Left ventricle myocardium inferior (tissue), 1 donor: ENCODE measurements at regions not wholly inside any gene's neighbourhood (a gene's known extent, or its start where the extent isn't known, plus 50 kb on each side); places are given as distances from the start of the nearest gene placed in this dataset.

Source experiments
- DNase-seq: peaks from one replicate; pipeline ENCODE4 v3.0.0-alpha.2; 2020
- H3K27ac ChIP-seq: fragments of 200-600 bp; replicated peaks from 2 replicates; pipeline ENCODE4 v1.8.0; 2021
- H3K27me3 ChIP-seq: fragments of 200-600 bp; 2 replicates; pipeline ENCODE4 v1.8.0; 2021; ENCODE audit warnings: low read depth
- H3K36me3 ChIP-seq: fragments of 200-600 bp; 2 replicates; pipeline ENCODE4 v1.8.0; 2021
- H3K4me1 ChIP-seq: fragments of 200-600 bp; 2 replicates; pipeline ENCODE4 v1.8.0; 2021
- H3K4me3 ChIP-seq: fragments of 200-600 bp; 2 replicates; pipeline ENCODE4 v1.8.0; 2021; ENCODE audit warnings: mild to moderate bottlenecking, moderate library complexity
- H3K9me3 ChIP-seq: fragments of 200-600 bp; replicated peaks from 2 replicates; pipeline ENCODE4 v1.8.0; 2021
- intact Hi-C: fragments of 100-400 bp; cut with micrococcal nuclease; formaldehyde crosslinking; loops from one replicate; pipeline ENCODE4 v1.11.0; 2022
- TF ChIP-seq, protein P1 (sequence below): fragments of 200-600 bp; IDR thresholded peaks from 2 replicates; pipeline ENCODE4 v1.8.0; 2021; ENCODE audit warnings: antibody characterized with exemption, mild to moderate bottlenecking, borderline replicate concordance
- donor health status: DM: no; HTN: yes; CAD: no; lungs with severe emphysema.

DNA sequence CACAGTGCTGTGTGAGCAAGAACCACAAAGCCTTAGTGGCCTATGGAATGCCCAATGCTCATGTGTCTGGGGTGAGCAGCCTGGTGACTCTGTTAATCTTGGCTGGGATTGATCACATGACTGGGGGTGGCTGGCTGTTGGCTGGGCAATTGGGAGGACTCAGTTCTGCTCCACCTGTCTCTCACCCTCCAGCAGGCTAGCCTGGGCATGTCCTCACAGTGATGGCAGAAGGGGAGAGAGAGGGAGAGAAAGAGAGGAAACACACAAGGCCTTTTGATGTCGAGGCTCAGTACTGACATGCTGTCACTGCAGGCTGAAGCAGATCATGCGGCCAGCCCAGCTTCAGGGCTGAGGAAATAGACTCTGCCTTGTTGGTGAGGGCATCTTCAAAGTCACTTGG lies 136.8 kb downstream of the TBX5 start:
- H3K9me3 ChIP-seq, result no peaks in the 10 kb centered on the region
- no peak overlapping the region for H3K27ac ChIP-seq
- H3K36me3 ChIP-seq, result no peaks in the 10 kb centered on the region
- peaks cover 6% of the 10 kb centered on the region for H3K4me1 ChIP-seq
- peaks cover 38% of the 10 kb centered on the region for H3K27me3 ChIP-seq
- intact Hi-C loops, result no loop called here
- TF ChIP-seq, protein P1, sequence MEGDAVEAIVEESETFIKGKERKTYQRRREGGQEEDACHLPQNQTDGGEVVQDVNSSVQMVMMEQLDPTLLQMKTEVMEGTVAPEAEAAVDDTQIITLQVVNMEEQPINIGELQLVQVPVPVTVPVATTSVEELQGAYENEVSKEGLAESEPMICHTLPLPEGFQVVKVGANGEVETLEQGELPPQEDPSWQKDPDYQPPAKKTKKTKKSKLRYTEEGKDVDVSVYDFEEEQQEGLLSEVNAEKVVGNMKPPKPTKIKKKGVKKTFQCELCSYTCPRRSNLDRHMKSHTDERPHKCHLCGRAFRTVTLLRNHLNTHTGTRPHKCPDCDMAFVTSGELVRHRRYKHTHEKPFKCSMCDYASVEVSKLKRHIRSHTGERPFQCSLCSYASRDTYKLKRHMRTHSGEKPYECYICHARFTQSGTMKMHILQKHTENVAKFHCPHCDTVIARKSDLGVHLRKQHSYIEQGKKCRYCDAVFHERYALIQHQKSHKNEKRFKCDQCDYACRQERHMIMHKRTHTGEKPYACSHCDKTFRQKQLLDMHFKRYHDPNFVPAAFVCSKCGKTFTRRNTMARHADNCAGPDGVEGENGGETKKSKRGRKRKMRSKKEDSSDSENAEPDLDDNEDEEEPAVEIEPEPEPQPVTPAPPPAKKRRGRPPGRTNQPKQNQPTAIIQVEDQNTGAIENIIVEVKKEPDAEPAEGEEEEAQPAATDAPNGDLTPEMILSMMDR, result no peak
- no peak for DNase-seq
- no peak overlapping the region for H3K4me3 ChIP-seq

DNA sequence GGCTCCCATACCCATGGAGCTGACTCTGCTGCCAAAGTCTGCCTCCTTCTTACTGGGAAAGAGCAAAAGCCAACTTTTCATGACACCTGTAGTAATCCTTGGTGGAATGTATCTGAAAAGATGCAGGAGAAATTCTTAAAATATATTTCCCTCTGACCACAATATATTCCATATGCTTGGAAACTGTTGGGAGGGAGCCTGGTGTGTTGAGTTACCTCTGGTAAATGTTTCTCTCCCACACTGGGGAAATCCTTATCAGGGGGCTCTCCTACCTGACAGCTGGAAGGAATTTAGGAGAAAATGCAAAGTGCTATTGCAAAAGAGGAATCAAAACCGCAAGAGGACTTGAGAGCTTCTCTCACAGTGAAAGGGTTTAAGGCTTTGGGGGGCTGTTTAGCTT lies 139.4 kb downstream of the TBX5 start:
- H3K9me3 ChIP-seq, result no peaks in the 10 kb centered on the region
- intact Hi-C loops, result no loop called here
- H3K27me3 ChIP-seq, result peaks cover 24% of the 10 kb centered on the region
- H3K4me3 ChIP-seq, result no peak overlapping the region
- no peak overlapping the region for H3K27ac ChIP-seq
- DNase-seq, result no peak
- H3K4me1 ChIP-seq, result peaks cover 3% of the 10 kb centered on the region
- TF ChIP-seq, protein P1, result no peak
- no peaks in the 10 kb centered on the region for H3K36me3 ChIP-seq

DNA sequence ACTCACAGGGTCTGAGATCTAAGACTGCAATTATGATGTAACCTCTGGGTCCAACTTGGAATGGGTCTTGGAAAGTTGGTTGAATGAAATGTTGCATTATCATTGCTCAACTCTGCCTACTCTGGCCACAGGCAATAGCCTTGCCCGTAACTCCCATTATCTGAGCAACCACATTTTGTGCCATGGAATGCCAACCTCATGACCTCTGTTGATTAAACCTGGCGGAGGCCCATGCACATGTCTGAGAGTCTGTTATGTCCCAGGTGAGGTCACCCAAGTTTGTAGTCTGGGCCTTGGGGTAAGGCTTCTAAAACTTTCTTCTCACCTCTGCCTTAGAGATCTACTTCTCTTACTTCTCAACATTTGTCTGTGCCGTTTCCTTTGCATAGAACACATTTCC lies 140.9 kb downstream of the TBX5 start:
- Histone ChIP-seq H3K4me3 (no peak overlapping the region), H3K27ac (no peak overlapping the region), H3K36me3 (no peaks in the 10 kb centered on the region), H3K4me1 (peaks cover 3% of the 10 kb centered on the region), H3K27me3 (peaks cover 14% of the 10 kb centered on the region), H3K9me3 (no peaks in the 10 kb centered on the region)
- DNase-seq, result peak; percentile 20
- TF ChIP-seq, protein P1, result no peak
- intact Hi-C loops, result no loop called here

DNA sequence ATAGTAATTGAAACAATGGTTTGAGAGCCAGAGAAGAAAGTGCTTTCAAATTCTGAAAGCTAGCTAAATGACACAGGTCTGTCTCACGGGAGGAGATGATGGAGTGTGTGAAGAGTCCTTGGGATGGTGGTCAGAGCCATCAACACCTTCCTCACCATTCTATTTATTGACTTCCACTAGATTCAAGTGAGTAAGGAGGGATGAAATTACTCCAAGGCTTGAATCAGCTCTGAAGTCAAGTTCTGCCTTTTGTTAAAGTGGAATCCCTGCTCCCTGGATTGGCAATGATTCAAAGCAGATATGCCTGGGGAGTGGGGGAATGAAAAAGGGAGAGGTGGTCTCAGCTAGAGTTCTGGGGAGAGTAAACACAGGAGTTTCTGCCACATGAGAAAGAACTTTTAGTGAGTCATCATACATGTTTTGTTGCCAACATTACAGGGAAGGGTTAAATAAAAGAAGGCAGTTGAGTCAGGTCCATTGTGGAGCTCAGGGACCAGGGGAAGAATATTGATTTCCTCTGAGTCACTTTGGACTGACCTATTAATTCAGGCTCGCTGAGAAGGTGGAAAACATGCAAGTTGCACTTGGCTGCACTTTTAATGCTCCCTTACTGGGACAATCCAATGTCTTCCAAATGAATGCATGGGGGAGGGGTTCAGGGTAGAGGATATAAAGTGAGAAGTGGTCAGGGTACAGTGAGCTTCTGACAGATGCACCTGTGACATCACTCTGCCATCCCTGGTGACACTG lies 142.7 kb downstream of the TBX5 start:
- H3K36me3 ChIP-seq, result no peaks in the 10 kb centered on the region
- no peak overlapping the region for H3K4me3 ChIP-seq
- no peak for DNase-seq
- H3K4me1 ChIP-seq, result peaks cover 3% of the 10 kb centered on the region
- no peak overlapping the region for H3K27ac ChIP-seq
- no peaks in the 10 kb centered on the region for H3K9me3 ChIP-seq
- TF ChIP-seq, protein P1, result no peak
- H3K27me3 ChIP-seq, result peaks cover 4% of the 10 kb centered on the region
- intact Hi-C loops, result no loop called here

DNA sequence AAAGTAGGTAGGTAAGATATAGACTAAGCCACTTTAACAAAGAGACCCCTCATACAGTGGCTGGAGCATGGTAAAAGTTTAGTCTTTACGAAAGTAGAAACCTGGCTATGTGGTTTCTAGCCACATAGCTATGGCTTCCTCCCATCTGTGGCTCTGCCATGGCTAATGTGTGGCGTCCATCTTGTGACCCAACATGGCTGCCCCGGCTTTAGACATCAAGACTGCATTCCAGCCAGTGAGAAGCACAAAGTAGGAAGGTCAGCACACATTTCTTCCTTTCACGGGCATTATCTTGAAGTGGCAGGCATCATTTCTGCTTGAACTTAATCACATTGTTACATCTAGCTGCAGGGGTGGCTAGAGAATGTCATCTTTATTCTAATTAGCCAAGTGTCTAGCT lies 148.3 kb downstream of the TBX5 start:
- H3K27me3 ChIP-seq, result peaks cover 12% of the 10 kb centered on the region
- no peak overlapping the region for H3K4me3 ChIP-seq
- TF ChIP-seq, protein P1, result no peak
- H3K4me1 ChIP-seq, result no peaks in the 10 kb centered on the region
- H3K36me3 ChIP-seq, result no peaks in the 10 kb centered on the region
- no peak for DNase-seq
- no peak overlapping the region for H3K27ac ChIP-seq
- intact Hi-C loops, result no loop called here
- H3K9me3 ChIP-seq, result no peaks in the 10 kb centered on the region
